CD4-positive, alpha-beta T cell (primary cell): ENCODE measurements at regions not wholly inside any gene's neighbourhood (a gene's known extent, or its start where the extent isn't known, plus 50 kb on each side); places are given as distances from the start of the nearest gene placed in this dataset.

ENCODE experiments used
- ATAC-seq: fragments of 200-7000 bp; cut with Tn5 transposase; one replicate; pipeline ENCODE4 v1.10.0; 2022; ENCODE audit warnings: mild to moderate bottlenecking; ENCODE audit not compliant: poor library complexity
- CTCF ChIA-PET: fragments of 350-600 bp; sonication (Branson Sonifier 250); formaldehyde crosslinking; loops from one replicate; lab custom pipeline; 2021; ENCODE audit warnings: antibody characterized with exemption, inconsistent platforms; lab: Charles Lee
- POLR2A ChIA-PET: fragments of 350-600 bp; sonication (Branson Sonifier 250); formaldehyde crosslinking; loops from one replicate; lab custom pipeline; 2021; ENCODE audit warnings: antibody characterized with exemption, inconsistent platforms; lab: Charles Lee
- DNase-seq, 14 experiments: peaks; one replicate each; pipeline ENCODE4 v3.0.0-alpha.2; 2013 to 2020; ENCODE audit warnings: mixed read lengths in 2 of 14
- H3K27ac ChIP-seq, 2 donors: one replicate each; pipeline versions ENCODE4 v1.5.1 to v1.7.0; 2013; ENCODE audit warnings: low read length in 2 of 2, low read depth in 1 of 2, mild to moderate bottlenecking in 1 of 2
- H3K27me3 ChIP-seq, 2 experiments: 1 replicate in 1 of 2; 2 replicates in 1 of 2; pipeline versions ENCODE4 v1.6.1 to v1.7.0; 2013; ENCODE audit warnings: low read length in 2 of 2, control low read depth in 1 of 2, mild to moderate bottlenecking in 1 of 2, moderate library complexity in 1 of 2; ENCODE audit not compliant: insufficient read depth in 2 of 2, control insufficient read depth in 1 of 2
- H3K36me3 ChIP-seq: one replicate; pipeline ENCODE4 v1.6.1; 2013; ENCODE audit warnings: low read length, control low read depth; ENCODE audit not compliant: insufficient read depth
- H3K4me1 ChIP-seq: one replicate; pipeline ENCODE4 v1.6.1; 2013; ENCODE audit warnings: low read length, control low read depth; ENCODE audit not compliant: insufficient read depth
- H3K4me3 ChIP-seq: one replicate; pipeline ENCODE4 v1.5.1; 2013; ENCODE audit warnings: mild to moderate bottlenecking, low read length, moderate library complexity
- H3K9me3 ChIP-seq, 2 experiments: 1 replicate in 1 of 2; 2 replicates in 1 of 2; pipeline versions ENCODE4 v1.6.1 to v1.7.0; 2013; ENCODE audit warnings: low read length in 2 of 2, mild to moderate bottlenecking in 2 of 2, control low read depth in 1 of 2, moderate library complexity in 1 of 2; ENCODE audit not compliant: control insufficient read depth in 1 of 2, insufficient read depth in 1 of 2
- H3K27ac Mint-ChIP-seq: one replicate; pipeline ENCODE4 v1.8.0; 2020; ENCODE audit warnings: mixed read lengths
- H3K27me3 Mint-ChIP-seq: one replicate; pipeline ENCODE4 v1.8.0; 2021; ENCODE audit warnings: mixed read lengths
- H3K36me3 Mint-ChIP-seq: one replicate; pipeline ENCODE4 v1.8.0; 2021; ENCODE audit warnings: low read depth, mixed read lengths
- H3K4me1 Mint-ChIP-seq: one replicate; pipeline ENCODE4 v1.8.0; 2021; ENCODE audit warnings: low read depth, mixed read lengths
- H3K4me3 Mint-ChIP-seq: one replicate; pipeline ENCODE4 v1.8.0; 2020; ENCODE audit warnings: mild to moderate bottlenecking, mixed read lengths
- H3K9me3 Mint-ChIP-seq: one replicate; pipeline ENCODE4 v1.8.0; 2020; ENCODE audit warnings: mixed read lengths
- intact Hi-C, 2 experiments: fragments of 100-400 bp; cut with DNase I in 1 of 2; cut with micrococcal nuclease in 1 of 2; formaldehyde crosslinking; loops; one replicate each; pipeline versions ENCODE4 v1.15.1 to v1.9.0; 2023 to 2025; cut with DNase I, micrococcal nuclease
- TF ChIP-seq, protein P1 (sequence below): fragments of 200-600 bp; IDR thresholded peaks from one replicate; pipeline ENCODE4 v1.8.0; 2022; ENCODE audit warnings: antibody characterized with exemption, mild to moderate bottlenecking

DNA sequence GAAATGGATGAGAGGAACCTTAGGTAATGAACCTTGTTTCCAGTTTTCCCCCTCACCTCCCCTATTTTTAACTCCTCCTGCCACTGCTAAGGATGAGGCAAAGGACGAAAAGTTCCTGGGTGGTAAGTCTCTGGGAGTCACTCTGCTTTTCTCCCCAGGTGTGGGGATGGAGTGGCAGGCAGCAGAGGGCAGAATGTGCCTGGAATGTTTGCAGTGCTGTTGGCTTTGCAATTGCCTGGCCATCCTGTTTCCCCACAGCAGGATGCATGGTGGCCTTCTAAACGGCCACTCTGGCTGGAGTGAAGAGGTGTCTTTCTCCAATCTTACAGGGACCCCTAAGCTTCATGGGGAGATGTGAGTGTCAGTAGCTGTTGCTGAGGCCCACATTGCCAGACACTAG lies 432.5 kb upstream of the ZFHX3 start:
- H3K4me3 ChIP-seq: no peak overlapping the region
- H3K27ac Mint-ChIP-seq: no peak overlapping the region
- ATAC-seq (no peak), DNase-seq (no peak)
- H3K27me3 ChIP-seq: peaks cover 0 to 6% of the 10 kb centered on the region in 2 experiments
- no peaks in the 10 kb centered on the region for H3K4me1 ChIP-seq
- peaks cover 9% of the 10 kb centered on the region for H3K4me1 Mint-ChIP-seq
- H3K36me3 Mint-ChIP-seq: no peaks in the 10 kb centered on the region
- TF ChIP-seq, protein P1, sequence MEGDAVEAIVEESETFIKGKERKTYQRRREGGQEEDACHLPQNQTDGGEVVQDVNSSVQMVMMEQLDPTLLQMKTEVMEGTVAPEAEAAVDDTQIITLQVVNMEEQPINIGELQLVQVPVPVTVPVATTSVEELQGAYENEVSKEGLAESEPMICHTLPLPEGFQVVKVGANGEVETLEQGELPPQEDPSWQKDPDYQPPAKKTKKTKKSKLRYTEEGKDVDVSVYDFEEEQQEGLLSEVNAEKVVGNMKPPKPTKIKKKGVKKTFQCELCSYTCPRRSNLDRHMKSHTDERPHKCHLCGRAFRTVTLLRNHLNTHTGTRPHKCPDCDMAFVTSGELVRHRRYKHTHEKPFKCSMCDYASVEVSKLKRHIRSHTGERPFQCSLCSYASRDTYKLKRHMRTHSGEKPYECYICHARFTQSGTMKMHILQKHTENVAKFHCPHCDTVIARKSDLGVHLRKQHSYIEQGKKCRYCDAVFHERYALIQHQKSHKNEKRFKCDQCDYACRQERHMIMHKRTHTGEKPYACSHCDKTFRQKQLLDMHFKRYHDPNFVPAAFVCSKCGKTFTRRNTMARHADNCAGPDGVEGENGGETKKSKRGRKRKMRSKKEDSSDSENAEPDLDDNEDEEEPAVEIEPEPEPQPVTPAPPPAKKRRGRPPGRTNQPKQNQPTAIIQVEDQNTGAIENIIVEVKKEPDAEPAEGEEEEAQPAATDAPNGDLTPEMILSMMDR: no peak
- no peak overlapping the region for H3K27ac ChIP-seq
- ChIA-PET CTCF (no interaction called here), POLR2A (no interaction called here)
- peaks cover 5% of the 10 kb centered on the region for H3K9me3 Mint-ChIP-seq
- intact Hi-C loops: no loop called here
- H3K9me3 ChIP-seq: peaks cover 0 to 14% of the 10 kb centered on the region in 2 experiments
- H3K4me3 Mint-ChIP-seq: no peak overlapping the region
- H3K27me3 Mint-ChIP-seq: peaks cover 30% of the 10 kb centered on the region
- H3K36me3 ChIP-seq: no peaks in the 10 kb centered on the region

DNA sequence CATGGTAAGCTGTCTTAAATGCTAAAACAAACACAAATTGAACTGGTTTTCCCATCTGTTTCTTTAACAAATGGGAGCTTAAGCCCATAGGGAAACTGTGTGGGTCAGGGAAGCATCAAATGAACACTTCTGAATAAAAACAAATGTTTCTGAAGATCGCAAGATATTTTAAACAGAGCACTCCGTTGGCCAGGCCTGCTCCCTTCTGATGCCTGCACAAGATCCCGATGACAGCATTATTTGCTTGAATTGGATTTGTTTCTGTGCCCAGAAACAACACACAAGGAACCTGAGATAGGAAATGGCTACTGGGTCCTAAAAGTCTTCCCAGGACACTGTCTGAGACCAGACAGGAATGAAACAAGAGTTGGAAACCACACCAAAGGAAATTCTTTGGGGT lies 425.8 kb upstream of the ZFHX3 start:
- no peaks in the 10 kb centered on the region for H3K4me1 ChIP-seq
- ATAC-seq (no peak), DNase-seq (no peak)
- H3K27me3 Mint-ChIP-seq: no peaks in the 10 kb centered on the region
- no peak overlapping the region for H3K27ac Mint-ChIP-seq
- H3K27me3 ChIP-seq: no peaks in the 10 kb centered on the region
- no peaks in the 10 kb centered on the region for H3K36me3 ChIP-seq
- H3K4me3 Mint-ChIP-seq: no peak overlapping the region
- no peaks in the 10 kb centered on the region for H3K36me3 Mint-ChIP-seq
- ChIA-PET CTCF (no interaction called here), POLR2A (no interaction called here)
- TF ChIP-seq, protein P1: no peak
- no peaks in the 10 kb centered on the region for H3K4me1 Mint-ChIP-seq
- H3K9me3 Mint-ChIP-seq: no peaks in the 10 kb centered on the region
- intact Hi-C loops: no loop called here
- H3K4me3 ChIP-seq: no peak overlapping the region
- H3K9me3 ChIP-seq: no peaks in the 10 kb centered on the region
- H3K27ac ChIP-seq: no peak overlapping the region

DNA sequence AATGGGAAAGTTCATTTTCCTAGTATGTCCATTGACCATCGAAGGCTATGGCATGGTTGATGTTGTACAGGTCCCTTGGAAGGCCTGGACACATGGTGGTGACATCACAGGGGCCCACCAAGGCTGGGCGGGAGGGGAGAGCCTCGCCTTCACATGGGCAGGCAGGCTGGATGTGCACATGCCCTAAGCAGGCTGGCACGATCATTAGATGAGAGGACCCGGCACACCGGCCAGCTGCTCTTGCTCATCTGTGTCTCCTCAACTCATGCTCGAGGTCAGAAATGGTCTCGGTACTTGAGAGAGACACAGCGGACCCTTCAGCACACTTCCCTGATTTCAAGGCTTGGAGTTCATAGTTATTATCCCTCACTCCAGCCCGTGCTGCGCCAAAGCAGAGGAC lies 416.9 kb upstream of the ZFHX3 start:
- no peaks in the 10 kb centered on the region for H3K27me3 ChIP-seq
- no peak overlapping the region for H3K27ac ChIP-seq
- no peak overlapping the region for H3K4me3 ChIP-seq
- ChIA-PET CTCF (no interaction called here), POLR2A (no interaction called here)
- Mint-ChIP-seq H3K27ac (no peak overlapping the region), H3K36me3 (no peaks in the 10 kb centered on the region), H3K4me3 (no peak overlapping the region), H3K9me3 (peaks cover 4% of the 10 kb centered on the region), H3K4me1 (no peaks in the 10 kb centered on the region), H3K27me3 (peaks cover 5% of the 10 kb centered on the region)
- no peaks in the 10 kb centered on the region for H3K4me1 ChIP-seq
- no peak for DNase-seq
- H3K36me3 ChIP-seq: no peaks in the 10 kb centered on the region
- ATAC-seq: no peak
- peaks cover 0 to 9% of the 10 kb centered on the region in 2 experiments for H3K9me3 ChIP-seq
- intact Hi-C loops: no loop called here
- TF ChIP-seq, protein P1: no peak
